BJ (cell line): ENCODE measurements at regions not wholly inside any gene's neighbourhood (a gene's known extent, or its start where the extent isn't known, plus 50 kb on each side); places are given as distances from the start of the nearest gene placed in this dataset.

ENCODE experiments used
- CTCF ChIA-PET: fragments of 350-600 bp; formaldehyde crosslinking; extraction: SDS; loops from one replicate; lab custom pipeline; 2021; ENCODE audit warnings: antibody characterized with exemption, inconsistent platforms; lab: Yijun Ruan, JAX
- POLR2A ChIA-PET: fragments of 300-600 bp; sonication (Branson Sonifier 250); formaldehyde crosslinking; extraction: SDS; loops from one replicate; lab custom pipeline; 2021; ENCODE audit warnings: antibody characterized with exemption; lab: Charles Lee
- DNase-seq: peaks from one replicate; pipeline ENCODE4 v3.0.0-alpha.2; 2011; ENCODE audit warnings: low read depth
- H3K27me3 ChIP-seq: 2 replicates; pipeline ENCODE4 v1.6.0; 2011; ENCODE audit warnings: low read length; ENCODE audit not compliant: control insufficient read depth, insufficient read depth
- H3K36me3 ChIP-seq: 2 replicates; pipeline ENCODE4 v1.5.1; 2011; ENCODE audit warnings: low read length; ENCODE audit not compliant: control insufficient read depth, insufficient read depth
- H3K4me3 ChIP-seq: 2 replicates; pipeline ENCODE4 v1.5.1; 2011; ENCODE audit warnings: low read depth, mild to moderate bottlenecking, control low read depth, low read length
- TF ChIP-seq, protein P1 (sequence below): IDR thresholded peaks from 2 replicates; pipeline ENCODE4 v1.5.1; 2011; ENCODE audit warnings: low read depth, mild to moderate bottlenecking, control low read depth, inconsistent platforms, low read length, moderate library complexity; ENCODE audit not compliant: insufficient read depth

DNA sequence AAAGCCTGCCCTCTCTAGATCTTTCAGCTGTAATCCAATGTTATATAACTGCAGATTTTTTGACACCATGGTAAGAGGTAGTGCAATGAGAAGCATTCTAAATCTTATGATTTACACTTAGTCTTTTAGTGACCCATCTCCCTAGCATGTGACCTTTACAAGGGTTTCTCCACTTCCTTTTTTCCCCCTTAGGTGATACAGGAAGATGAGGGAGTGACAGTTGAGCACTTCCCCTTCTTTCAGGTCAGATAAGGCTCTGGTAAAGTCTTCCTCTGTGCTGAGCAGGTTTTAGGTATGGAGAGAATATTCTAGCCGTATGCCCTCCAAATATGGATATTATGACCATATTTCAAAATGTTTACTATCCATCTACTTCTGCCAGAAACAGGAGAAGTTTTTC lies 753.6 kb downstream of the JRKL start:
- CTCF ChIA-PET: no interaction called here
- POLR2A ChIA-PET: no interaction called here
- no peak overlapping the region for H3K4me3 ChIP-seq

GRCh38 chr11:97149741-97150140 lies 759.9 kb downstream of the JRKL start:
- H3K4me3 ChIP-seq: no peak overlapping the region
- DNase-seq: no peak
- CTCF ChIA-PET: no interaction called here
- POLR2A ChIA-PET: no interaction called here
- H3K27me3 ChIP-seq: no peaks in the 10 kb centered on the region
- TF ChIP-seq, protein P1, sequence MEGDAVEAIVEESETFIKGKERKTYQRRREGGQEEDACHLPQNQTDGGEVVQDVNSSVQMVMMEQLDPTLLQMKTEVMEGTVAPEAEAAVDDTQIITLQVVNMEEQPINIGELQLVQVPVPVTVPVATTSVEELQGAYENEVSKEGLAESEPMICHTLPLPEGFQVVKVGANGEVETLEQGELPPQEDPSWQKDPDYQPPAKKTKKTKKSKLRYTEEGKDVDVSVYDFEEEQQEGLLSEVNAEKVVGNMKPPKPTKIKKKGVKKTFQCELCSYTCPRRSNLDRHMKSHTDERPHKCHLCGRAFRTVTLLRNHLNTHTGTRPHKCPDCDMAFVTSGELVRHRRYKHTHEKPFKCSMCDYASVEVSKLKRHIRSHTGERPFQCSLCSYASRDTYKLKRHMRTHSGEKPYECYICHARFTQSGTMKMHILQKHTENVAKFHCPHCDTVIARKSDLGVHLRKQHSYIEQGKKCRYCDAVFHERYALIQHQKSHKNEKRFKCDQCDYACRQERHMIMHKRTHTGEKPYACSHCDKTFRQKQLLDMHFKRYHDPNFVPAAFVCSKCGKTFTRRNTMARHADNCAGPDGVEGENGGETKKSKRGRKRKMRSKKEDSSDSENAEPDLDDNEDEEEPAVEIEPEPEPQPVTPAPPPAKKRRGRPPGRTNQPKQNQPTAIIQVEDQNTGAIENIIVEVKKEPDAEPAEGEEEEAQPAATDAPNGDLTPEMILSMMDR: no peak
- H3K36me3 ChIP-seq: no peaks in the 10 kb centered on the region

More for the DNA sequence above, 753.6 kb downstream of the JRKL start:
- DNase-seq: no peak
- Histone ChIP-seq H3K36me3 (no peaks in the 10 kb centered on the region), H3K27me3 (no peaks in the 10 kb centered on the region)
- TF ChIP-seq, protein P1: no peak

- DNase-seq: no peak
- H3K36me3 ChIP-seq: no peaks in the 10 kb centered on the region
- CTCF ChIA-PET: no interaction called here
- POLR2A ChIA-PET: no interaction called here
- no peaks in the 10 kb centered on the region for H3K27me3 ChIP-seq
- H3K4me3 ChIP-seq: no peak overlapping the region
- TF ChIP-seq, protein P1: no peak
These were observed 767.5 kb downstream of the JRKL start for GRCh38 chr11:97157221-97157740.

DNA sequence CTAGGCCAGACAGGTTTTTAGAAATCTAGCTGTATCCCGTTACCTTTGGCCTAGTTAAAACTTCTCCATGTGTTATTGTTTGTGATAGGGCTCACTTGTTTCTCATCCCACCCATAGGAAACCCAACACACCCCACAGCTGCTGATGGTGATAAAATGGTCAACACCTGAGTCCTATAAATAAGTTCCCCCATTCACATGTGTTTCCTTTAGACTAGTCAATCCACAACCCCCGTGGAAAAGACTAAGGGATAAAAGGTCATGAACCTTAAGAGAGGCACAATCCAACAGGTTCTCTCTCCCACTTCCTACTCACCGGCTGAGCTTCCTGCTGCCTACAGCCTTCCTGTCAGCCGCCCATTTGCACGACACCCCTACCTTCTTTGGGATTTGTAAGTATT lies 768.4 kb downstream of the JRKL start:
- Histone ChIP-seq H3K27me3 (no peaks in the 10 kb centered on the region), H3K36me3 (no peaks in the 10 kb centered on the region), H3K4me3 (no peak overlapping the region)
- ChIA-PET POLR2A (no interaction called here), CTCF (no interaction called here)
- DNase-seq: no peak
- TF ChIP-seq, protein P1: no peak

DNA sequence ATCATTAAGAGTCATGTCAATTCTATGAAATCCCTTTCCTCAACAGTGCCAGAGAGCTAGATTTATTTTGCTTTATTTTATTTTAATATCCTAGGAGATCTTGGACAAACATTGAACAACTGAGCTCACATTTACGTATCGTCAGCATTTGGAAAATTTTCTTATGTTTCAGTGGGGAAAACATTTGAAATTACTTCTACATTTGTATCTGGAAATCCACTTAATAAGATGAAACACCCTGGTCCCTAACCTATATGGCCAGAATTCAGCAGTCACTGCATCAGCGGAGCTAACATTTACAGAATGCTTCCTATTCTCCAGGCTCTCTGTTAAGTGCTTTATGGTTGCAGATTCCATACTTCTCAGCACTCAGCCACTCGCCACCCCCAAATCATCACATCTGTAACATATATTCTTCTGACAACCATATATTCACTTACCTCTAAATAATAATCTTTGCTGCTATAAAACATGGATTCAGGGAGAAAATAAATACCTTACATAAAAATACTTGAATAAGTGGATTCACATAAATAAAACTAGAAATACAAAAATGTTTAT lies 773.9 kb downstream of the JRKL start:
- no peak overlapping the region for H3K4me3 ChIP-seq
- no peaks in the 10 kb centered on the region for H3K36me3 ChIP-seq
- no peaks in the 10 kb centered on the region for H3K27me3 ChIP-seq
- ChIA-PET POLR2A (no interaction called here), CTCF (no interaction called here)
- no peak for DNase-seq
- TF ChIP-seq, protein P1: no peak
